Transverse colon (tissue), 4 donors: ENCODE measurements at regions not wholly inside any gene's neighbourhood (a gene's known extent, or its start where the extent isn't known, plus 50 kb on each side); places are given as distances from the start of the nearest gene placed in this dataset.

ENCODE experiments used
- DNase-seq: peaks from one replicate; pipeline ENCODE4 v3.0.0-alpha.2; 2019
- H3K27ac ChIP-seq, 4 donors: fragments of 200-600 bp; sonication (generic); 2 replicates each; pipeline ENCODE4 v1.5.1; 2016 to 2018; ENCODE audit warnings: inconsistent platforms in 4 of 4
- H3K27me3 ChIP-seq: fragments of 200-600 bp; sonication (generic); 2 replicates; pipeline ENCODE4 v1.5.1; 2017; ENCODE audit warnings: inconsistent platforms
- H3K36me3 ChIP-seq, 4 donors: fragments of 200-600 bp; sonication (generic); 2 replicates each; pipeline ENCODE4 v1.5.1; 2017 to 2019; ENCODE audit warnings: inconsistent platforms in 4 of 4
- H3K4me1 ChIP-seq, 4 donors: fragments of 200-600 bp; sonication (generic); 2 replicates each; pipeline ENCODE4 v1.5.1; 2017 to 2020; ENCODE audit warnings: inconsistent platforms in 4 of 4
- H3K4me3 ChIP-seq, 4 donors: fragments of 200-600 bp; sonication (generic); 1 replicate in 1 of 4; 2 replicates in 3 of 4; pipeline versions ENCODE4 v1.5.1 to v1.6.1; 2017 to 2019; ENCODE audit warnings: inconsistent platforms in 4 of 4
- H3K9me3 ChIP-seq, 2 donors: fragments of 200-600 bp; sonication (generic); 2 replicates each; pipeline ENCODE4 v1.5.1; 2017 to 2019; ENCODE audit warnings: inconsistent platforms in 2 of 2
- EP300 ChIP-seq: sonication (generic); formaldehyde crosslinking; IDR thresholded peaks from one replicate; pipeline ENCODE4 v1.6.1; 2017; ENCODE audit warnings: antibody characterized with exemption, low read depth
- POLR2A ChIP-seq: fragments of 450-650 bp; IDR thresholded peaks from one replicate; pipeline ENCODE4 v1.6.1; 2016; ENCODE audit warnings: antibody characterized with exemption, mild to moderate bottlenecking, moderate library complexity
- POLR2AphosphoS5 ChIP-seq, 3 donors: sonication (generic); formaldehyde crosslinking; IDR thresholded peaks; one replicate each; pipeline ENCODE4 v1.6.1; 2016; ENCODE audit warnings: antibody characterized with exemption in 3 of 3
- WGBS, 2 donors: methylation state at CpG; one replicate each; pipeline ENCODE4 v1.1.5; 2018; ENCODE audit warnings: low coverage in 1 of 2; 5-methylcytosine and 5-hydroxymethylcytosine counted together
- in situ Hi-C, 4 donors: fragments of 200-750 bp; cut with MboI; loops; one replicate each; pipeline versions ENCODE4 v1.15.0 to v1.15.1; 2017; ENCODE audit warnings: low sequenced_read_pairs in 3 of 4, low pct_ligation_motif_present in 1 of 4, low pct_unique_long_range_greater_than_20kb in 1 of 4
- intact Hi-C: fragments of 100-400 bp; cut with DNase I; formaldehyde crosslinking; loops from one replicate; pipeline ENCODE4 v1.15.1; 2023; ENCODE audit warnings: low total_unique reads
- TF ChIP-seq, protein P1 (sequence below), 5 experiments: fragments of 200-600 bp in 3 of 5; fragments of 450-650 bp in 2 of 5; sonication (generic) in 3 of 5; IDR thresholded peaks; 1 replicate in 2 of 5; 2 replicates in 3 of 5; pipeline ENCODE4 v1.5.1; 2016 to 2017; ENCODE audit warnings: antibody characterized with exemption in 5 of 5, inconsistent platforms in 3 of 5, mild to moderate bottlenecking in 2 of 5, moderate library complexity in 1 of 5

DNA sequence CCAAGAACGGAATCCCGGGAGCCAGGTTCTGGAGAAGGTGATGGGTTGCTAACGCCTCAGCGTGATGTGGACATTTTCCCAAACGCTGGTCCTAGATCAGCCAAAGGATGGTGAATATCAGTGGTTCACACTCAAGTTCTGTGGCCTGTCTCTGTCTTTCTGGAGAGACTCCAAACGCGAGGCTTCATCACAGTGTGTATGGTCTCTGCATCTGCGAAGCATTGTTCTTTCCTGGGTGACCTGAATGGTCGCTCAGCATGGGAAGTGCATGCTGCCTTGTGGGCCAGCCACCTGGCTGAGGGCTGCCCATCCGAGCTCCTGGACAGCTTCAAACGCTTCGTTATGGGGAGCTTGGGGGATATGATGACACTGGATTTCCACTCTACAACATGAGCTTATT is 810.0 kb downstream of the TBC1D22A start:
- 88 to 100% methylated on average over 3 to 12 of the region's 12 CpGs for WGBS, 2 donors
- Histone ChIP-seq H3K4me3 (no peak overlapping the region), H3K36me3 (no peaks in the 10 kb centered on the region), H3K9me3 (no peaks in the 10 kb centered on the region), H3K4me1 (no peaks in the 10 kb centered on the region), H3K27ac (no peak overlapping the region), H3K27me3 (no peaks in the 10 kb centered on the region)
- in situ Hi-C loops: no loop called here
- no peak for TF ChIP-seq EP300
- TF ChIP-seq, protein P1, sequence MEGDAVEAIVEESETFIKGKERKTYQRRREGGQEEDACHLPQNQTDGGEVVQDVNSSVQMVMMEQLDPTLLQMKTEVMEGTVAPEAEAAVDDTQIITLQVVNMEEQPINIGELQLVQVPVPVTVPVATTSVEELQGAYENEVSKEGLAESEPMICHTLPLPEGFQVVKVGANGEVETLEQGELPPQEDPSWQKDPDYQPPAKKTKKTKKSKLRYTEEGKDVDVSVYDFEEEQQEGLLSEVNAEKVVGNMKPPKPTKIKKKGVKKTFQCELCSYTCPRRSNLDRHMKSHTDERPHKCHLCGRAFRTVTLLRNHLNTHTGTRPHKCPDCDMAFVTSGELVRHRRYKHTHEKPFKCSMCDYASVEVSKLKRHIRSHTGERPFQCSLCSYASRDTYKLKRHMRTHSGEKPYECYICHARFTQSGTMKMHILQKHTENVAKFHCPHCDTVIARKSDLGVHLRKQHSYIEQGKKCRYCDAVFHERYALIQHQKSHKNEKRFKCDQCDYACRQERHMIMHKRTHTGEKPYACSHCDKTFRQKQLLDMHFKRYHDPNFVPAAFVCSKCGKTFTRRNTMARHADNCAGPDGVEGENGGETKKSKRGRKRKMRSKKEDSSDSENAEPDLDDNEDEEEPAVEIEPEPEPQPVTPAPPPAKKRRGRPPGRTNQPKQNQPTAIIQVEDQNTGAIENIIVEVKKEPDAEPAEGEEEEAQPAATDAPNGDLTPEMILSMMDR (IDR thresholded peaks at IDR 0.05): no peak
- TF ChIP-seq POLR2A: no peak
- TF ChIP-seq POLR2AphosphoS5 (IDR thresholded peaks at IDR 0.05): no peak
- intact Hi-C loops: no loop called here
- DNase-seq: no peak

DNA sequence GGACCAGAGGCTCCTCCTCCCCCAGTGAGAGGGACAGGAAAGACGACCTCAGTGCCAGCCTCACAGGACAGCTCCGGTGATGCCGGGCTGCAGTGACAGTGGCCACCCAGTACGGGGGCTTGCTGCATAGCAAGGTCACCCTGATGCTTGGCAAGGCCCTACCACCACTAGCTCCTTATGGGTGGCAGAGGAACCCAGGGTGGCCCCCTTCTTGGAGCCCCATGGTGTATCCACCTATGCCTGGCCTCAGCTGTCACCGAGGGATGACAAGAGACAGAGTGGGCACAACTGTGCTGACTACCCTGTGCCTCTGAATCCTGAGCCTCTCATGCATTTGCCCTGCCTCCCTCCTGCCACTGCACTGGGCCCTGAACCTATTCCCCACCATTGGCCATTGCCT is 809.2 kb downstream of the TBC1D22A start:
- H3K9me3 ChIP-seq: no peaks in the 10 kb centered on the region
- no peaks in the 10 kb centered on the region for H3K4me1 ChIP-seq
- no peak for TF ChIP-seq POLR2A
- DNase-seq: no peak
- H3K36me3 ChIP-seq: no peaks in the 10 kb centered on the region
- in situ Hi-C loops (no loop called here), intact Hi-C loops (no loop called here)
- H3K27me3 ChIP-seq: no peaks in the 10 kb centered on the region
- H3K4me3 ChIP-seq: no peak overlapping the region
- H3K27ac ChIP-seq: no peak overlapping the region
- 60% methylated on average over 2 of the region's 5 CpGs; no CpG with 5 or more reads in 1 of the 2 donors for WGBS, 2 donors

DNA sequence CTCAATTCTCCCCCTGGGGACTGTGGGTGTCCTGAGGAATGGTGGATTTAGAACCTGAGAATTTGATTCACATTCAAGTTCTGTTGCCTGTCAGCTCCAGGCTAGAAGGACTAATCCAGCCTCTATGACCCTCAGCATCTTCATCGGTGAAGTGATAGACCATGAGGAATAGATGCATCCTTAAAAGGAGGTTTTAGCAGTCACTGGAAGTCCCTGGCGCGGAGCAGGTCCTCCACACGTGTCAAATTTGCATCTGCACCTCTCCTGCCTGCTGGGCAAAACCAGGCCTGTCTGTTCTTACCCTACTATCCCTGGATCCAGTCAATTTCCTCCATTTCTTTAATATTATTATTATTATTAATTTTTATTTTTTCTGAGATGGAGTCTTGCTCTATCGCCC is 808.4 kb downstream of the TBC1D22A start:
- TF ChIP-seq POLR2AphosphoS5 (IDR thresholded peaks at IDR 0.05) (no peak), POLR2A (no peak), EP300 (no peak)
- TF ChIP-seq, protein P1 (IDR thresholded peaks at IDR 0.05): no peak
- 63 to 87% methylated on average over 4 to 5 of the region's 5 CpGs for WGBS, 2 donors

DNA sequence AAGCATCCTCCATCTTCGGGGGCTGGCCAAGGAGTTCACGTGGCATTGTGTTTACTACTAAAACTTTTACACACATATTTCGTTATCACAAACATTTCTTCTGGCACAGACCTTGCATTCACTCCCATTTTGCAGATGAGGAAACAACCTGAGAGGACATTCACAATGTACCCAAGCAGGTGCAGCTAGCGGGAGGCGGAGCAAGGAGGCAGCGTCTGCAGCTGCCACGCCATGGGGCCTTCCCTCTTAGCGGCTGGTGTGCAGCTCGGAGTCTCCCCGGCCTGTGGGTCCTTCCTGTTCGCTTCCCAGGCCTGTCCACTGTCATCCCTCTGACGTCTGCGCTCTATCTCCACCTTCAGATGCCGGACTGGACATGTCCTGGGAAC is 807.8 kb downstream of the TBC1D22A start:
- no peaks in the 10 kb centered on the region for H3K4me1 ChIP-seq
- H3K9me3 ChIP-seq: no peaks in the 10 kb centered on the region
- H3K27me3 ChIP-seq: no peaks in the 10 kb centered on the region
- in situ Hi-C loops: no loop called here
- intact Hi-C loops: no loop called here
- H3K27ac ChIP-seq: no peak overlapping the region
- no peak overlapping the region for H3K4me3 ChIP-seq
- 81 to 85% methylated on average over 12 to 14 of the region's 14 CpGs for WGBS, 2 donors
- TF ChIP-seq POLR2AphosphoS5 (IDR thresholded peaks at IDR 0.05) (no peak), POLR2A (no peak)
- TF ChIP-seq, protein P1 (IDR thresholded peaks at IDR 0.05): no peak
- H3K36me3 ChIP-seq: no peaks in the 10 kb centered on the region
- DNase-seq: no peak

More for the DNA sequence above, 808.4 kb downstream of the TBC1D22A start:
- no peak overlapping the region for H3K4me3 ChIP-seq
- no peaks in the 10 kb centered on the region for H3K9me3 ChIP-seq
- DNase-seq: no peak
- intact Hi-C loops: no loop called here
- H3K27me3 ChIP-seq: no peaks in the 10 kb centered on the region
- no peak overlapping the region for H3K27ac ChIP-seq
- H3K4me1 ChIP-seq: no peaks in the 10 kb centered on the region
- in situ Hi-C loops: no loop called here
- H3K36me3 ChIP-seq: no peaks in the 10 kb centered on the region
